NCI-H2029 (cell line): ENCODE measurements at regions not wholly inside any gene's neighbourhood (a gene's known extent, or its start where the extent isn't known, plus 50 kb on each side); places are given as distances from the start of the nearest gene placed in this dataset.
"Not testable (repeated sequence)": the region's sequence is repeated elsewhere in the genome, so short reads cannot be mapped to it uniquely, and the experiment has no call there.

Source experiments
- DNase-seq: peaks from one replicate; lab custom pipeline; 2025; lab: John Stamatoyannopoulos, UW

DNA sequence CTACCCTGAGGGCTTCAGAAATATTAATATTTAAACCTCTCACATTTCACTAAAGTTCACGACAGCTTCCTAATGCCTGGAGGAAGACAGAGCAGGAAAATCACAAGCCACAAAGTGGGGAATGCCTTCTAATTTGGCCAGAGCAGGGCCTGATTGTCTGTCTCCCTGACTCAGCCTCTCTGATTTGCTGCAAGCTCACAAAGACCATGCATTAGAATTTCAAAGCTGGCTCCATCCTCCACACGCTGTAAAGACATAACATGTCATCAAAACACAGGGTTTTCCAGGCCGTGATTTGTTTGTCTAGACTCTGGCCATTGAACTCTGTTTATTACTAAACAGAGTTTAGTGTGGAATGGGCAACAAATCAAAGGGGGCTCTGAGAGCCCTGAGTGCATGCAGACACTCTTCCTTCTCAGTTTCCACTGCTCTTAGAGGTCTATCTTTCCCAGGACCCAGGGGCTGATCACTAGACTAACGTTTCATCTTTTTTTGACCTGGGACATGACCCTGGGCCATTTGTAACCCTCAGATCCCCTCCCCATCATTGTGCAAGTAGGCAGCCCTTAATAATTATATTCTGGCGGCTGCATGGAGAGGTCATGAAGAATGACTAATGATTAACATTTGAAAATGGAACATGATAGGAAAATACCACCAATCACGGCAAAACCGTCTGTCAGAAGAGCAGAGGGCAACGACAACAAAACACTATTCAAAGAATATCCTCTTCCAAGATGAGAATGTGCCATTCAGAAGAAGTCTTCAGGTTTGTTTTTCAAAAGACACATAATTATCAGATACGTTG is 140.2 kb downstream of the ENC1 start:
- no peak for DNase-seq

DNA sequence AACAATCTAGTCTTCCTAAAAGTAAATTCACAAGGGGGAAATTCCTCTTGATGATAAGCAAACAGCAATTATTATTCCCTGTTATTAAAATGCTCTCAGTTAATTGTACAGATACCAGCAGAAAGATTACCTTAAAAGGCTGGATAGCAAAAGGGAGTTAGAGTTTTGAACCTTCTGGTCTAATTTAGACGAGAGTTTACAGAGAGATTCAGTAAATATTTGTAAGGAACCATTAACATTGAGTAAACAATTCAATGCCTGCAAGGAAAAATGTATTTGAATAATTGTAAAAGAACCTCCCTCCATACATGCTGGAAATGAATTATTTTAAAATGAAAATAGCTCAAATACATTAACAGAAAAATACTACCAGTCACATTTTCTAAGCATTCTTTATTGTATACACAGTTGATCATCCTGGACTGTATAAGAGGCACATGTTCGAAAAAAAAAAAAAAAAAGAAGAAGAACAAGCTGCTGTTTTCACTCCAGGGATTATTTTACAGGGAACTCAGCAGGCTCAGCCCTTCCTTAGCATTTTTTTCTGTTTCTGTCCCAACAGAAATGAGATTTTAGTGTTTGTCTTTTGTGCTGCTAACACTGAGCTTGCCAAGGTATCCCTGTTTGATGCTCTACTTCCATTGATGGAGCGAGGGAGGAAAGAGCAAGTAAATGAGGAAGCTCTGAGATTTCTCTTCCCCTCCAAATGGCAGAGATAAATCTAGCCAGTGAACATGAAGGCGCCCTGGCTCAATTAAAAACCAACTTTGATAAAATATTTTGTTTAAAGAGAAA is 141.1 kb downstream of the ENC1 start:
- DNase-seq, result peak; percentile 33

DNA sequence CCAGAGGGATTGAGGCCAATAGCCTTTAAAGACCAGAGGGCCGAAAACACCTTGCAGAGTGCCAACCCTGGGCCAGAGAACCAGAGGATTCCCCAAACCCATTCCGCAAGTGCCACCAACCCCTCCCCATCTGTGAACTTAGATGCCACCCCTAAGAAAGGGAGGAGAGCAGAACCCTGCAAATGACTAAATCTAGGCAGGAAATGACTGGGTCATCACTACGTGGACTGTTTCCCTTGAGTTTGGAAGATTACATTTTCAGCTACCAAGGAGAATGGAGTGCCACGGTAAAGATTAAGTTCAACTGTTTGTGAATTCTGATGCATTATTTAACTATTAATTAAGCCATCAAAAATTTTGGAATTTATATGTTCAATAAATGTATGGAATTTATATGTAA is 142.8 kb downstream of the ENC1 start:
- no peak for DNase-seq

DNA sequence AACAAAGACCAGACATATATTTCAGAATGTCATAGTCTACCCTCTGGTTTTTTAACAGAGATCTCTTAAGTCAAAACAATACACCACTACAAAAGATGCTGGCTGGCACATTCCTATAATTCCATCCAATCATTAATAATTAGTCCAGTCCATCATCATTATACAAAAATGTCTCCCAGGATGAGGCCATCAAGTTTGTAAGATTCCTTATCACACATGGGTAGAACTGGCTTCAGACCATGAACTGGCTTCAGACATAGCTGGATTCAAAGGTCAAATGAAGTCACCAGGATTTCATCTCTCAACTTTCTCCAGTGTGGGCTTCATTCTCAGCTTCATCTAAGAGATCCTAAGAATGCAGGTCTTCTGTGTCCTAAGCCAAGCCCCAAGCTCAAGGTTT is 147.1 kb downstream of the ENC1 start:
- DNase-seq, result no peak

DNA sequence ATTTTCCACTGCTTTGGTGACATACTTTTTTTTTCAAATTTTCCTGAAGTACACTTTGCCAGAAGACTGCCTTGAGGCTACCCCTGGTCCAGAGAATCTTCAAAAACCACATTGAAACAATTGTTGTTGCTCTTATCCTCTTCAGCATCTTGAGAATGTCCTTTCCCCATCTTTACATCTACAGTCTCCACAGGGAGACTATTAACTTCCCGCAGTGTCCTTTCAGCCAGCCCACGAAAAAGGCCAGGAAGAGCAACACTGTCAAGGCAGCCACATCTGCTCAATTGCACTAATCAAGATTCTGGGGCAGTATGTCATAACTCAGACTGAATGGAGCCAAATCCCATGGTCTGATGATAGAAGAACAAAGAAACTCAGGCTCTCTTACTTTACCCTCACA is 148.3 kb downstream of the ENC1 start:
- DNase-seq, result no peak

DNA sequence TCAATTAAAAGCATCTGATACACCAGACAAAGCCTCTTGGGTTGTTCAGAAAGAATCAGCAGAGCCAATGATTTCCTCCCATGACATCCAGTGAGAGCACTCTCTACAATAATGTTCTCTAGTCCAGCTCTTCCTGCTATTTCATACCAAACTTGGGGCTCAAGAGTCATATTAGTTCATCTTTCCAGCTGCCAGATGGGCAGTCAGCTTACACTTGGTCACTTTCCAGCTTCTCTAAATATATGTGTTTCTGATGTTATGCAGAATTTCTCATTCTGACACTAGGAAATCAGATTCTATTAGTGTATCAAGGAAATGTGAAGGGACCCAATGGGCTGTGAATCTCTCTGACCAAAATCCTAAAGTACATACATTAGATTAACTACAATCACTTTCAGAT is 148.9 kb downstream of the ENC1 start:
- no peak for DNase-seq

DNA sequence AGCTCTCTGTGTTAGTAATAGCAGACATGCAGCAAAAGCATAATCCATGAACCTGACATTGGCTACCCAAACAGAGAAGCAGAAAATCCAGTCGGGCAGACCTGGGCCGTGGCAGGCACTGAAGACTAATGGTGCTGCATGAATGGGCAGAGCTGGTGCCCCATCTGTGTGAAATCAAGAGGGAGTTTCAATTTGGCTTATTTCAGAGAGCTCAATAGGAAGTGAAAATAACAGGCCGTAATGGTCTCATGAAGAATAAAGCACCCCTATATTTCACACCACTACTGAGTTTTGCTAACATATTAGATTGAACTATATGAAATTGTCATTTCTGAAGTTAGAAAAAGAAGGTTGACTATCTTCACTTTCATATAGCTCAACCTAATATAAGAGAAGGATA is 149.7 kb downstream of the ENC1 start:
- DNase-seq, result no peak

DNA sequence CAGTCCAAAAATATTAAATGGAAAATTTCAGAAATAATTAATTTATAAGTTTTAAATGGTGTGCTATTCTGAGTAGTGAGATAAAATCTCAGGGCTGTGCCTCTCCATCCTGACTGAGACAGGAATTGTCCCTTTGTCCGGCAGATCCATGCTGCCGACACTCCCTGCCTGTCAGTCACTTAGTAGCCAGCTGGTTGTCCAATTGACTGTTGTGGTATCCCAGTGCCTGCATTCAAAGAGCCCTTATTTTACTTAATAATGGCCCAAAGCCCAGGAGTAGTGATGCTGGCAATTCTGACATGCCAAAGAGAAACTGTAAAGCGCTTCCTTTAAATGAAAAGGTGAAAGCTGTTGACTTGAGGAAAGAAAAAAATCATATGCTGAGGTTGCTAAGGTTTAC is 157.5 kb downstream of the ENC1 start:
- DNase-seq, result no peak

DNA sequence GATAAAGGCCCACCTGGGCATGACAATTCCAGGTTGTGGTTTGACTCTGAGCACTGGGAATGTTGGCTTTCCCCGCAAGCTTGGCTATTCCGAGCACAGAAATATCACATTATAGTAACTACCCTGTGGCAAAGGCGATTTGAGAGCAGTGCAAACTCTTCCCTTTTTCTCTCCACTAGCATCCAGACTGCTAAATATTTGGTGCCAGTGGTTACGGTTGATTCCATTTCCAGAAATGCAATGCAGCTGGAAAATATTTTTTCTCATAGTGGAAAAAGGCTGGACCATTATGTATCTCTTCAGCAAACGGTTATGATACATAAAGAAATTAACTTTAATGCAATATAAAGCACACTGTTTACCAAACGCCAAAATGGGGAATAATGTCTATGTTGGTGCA is 158.0 kb downstream of the ENC1 start:
- no peak for DNase-seq

DNA sequence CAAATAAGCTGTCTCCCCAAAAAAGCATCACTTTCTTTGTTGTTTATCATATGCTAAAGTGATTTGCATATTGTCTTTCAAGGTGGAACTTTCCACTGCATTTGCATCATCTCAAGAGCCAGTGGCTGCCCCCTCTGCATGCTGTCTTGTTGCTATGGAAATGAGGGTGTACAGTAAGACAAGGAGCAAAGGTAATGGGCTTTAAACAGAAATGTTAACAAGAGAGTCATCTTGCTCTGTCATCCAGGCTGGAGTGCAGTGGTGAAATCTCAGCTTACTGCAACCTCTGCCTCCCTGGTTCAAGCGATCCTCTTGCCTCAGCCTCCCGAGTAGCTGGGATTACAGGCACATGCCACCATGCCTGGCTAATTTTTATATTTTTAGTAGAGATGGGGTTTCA is 159.2 kb downstream of the ENC1 start:
- DNase-seq, result not testable (repeated sequence)

DNA sequence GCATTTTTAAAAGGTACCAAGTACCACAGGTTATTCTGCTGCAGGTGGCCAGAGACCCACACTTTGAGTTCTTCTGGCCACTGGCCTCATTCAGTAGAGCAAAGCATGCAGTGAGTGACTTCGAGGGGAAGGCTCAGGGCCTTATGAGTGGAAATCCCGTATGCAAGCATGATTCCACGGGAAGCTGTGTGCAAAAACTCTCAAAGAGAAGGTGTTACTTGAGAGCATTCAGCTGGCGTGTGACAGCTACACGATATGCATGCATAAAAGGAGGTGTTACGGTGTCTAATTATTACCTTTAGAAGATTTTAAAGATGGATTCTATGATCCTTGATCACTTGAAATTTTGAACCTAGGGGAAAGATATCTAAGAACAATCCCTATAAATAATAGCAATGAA is 160.3 kb downstream of the ENC1 start:
- no peak for DNase-seq

DNA sequence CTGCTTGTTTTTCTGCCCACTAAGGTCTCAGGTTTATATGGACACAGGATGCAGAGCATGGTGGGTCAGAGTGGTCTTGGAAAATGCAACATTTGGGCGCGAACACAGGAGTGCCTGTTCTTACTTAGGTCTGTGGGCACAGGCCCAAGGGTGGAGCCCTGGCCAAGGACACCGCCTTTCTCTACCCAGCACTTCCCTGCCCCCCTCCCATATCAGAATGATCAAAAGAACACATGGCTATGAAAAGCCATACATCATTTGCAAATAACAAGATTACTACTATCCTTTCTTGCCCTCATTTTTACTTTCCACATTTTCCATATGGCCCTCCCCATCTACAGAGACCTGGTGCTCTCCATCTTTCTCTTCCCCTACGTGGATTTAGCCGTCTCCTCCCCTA is 162.2 kb downstream of the ENC1 start:
- no peak for DNase-seq

DNA sequence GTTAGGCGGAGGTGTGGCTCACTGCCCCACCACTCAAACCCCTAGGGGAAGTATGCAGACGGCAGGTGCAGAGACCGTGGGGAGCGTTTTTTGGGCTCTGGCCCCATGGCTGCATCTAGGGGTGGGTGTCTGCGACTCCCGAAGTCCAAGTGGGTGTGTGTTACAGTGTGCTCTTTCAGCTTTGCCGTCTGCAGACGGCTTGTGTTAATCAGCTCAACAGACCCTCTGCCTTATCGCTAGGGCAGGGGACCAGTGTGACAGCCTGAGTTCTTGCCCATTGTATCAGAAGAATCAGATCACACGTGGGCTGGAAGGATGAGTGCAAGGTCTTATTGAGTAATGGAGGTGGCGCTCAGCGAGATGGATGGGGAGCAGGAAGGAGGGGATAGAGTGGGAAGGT is 162.8 kb downstream of the ENC1 start:
- DNase-seq, result no peak

DNA sequence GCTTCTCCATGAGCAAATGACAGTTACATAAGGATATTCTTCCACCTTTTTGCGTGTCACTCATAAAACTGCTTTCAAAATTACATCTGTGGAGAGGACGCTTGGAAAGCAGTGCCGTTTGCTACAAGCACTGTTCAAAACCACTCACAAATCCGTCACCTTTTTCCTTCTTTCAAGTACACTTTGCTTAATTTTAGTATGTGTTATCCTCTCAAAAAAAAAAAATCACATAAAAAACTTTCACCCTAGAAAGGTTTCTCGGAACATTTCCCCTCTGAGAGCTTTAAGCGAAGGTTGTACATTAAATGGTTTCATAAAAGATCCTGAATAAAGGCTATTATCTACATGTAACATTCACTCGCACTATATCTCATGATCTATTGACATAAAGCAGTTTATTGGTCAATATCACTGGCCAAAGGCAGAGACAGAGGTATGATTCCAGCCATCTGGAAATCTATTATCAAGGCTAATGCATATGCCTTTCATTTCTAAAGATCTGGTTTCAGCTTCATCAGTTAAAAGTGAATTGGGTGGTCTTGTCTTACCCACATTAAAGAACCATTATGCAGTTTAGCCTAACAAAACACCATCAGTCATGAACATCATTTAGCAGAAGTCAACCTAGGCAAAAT is 163.6 kb downstream of the ENC1 start:
- DNase-seq, result no peak

DNA sequence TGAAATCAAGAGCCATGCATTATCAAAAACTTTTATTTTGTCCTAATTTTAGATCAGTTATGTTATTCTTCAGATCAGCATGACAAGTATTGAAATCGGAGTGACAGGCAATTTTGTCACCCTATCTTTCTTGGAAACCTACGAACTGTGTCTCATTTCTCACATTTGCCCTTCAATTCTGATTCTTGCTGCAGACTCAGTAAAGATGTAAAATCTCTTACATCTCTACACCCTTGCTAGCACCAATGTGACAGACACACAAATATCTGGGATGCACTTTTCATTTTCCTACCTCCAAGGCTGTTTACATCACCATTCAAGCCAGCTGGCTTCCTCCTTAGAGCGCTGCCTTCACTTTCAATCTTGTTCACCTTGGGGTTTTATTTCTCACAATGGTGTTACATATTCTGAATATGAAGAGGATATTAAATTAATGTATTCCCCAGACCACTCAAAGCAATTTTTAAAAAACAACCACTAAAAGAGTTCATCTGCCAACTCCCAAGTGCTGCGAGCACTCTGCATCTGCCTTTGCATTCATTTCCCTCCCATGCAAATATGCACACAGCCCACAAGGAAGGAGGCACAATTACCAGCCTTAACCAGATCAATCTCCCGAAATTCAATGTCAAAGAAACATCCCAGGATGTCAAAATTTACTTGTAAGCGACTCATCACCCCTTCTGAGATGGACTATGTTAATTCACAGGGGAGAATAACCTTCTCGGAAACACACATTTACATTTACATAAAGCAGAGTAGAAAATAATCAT is 164.3 kb downstream of the ENC1 start:
- no peak for DNase-seq

DNA sequence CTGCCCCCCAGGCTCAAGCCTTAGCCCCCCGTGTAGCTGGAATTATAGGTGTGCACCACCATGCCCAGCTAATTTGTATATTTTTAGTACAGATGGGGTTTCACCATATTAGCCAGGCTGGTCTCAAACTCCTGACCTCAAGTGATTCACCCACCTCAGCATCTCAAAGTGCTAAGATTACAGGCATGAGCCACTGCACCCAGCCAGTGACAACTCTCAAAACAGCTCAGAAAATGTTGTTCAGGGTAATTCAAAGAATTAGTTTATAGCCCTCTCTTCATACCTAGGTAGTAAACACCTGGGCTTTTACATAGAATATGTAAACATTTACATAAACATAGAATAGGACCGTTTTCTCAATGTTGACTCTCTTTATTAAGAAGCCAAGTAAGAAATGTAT is 168.7 kb downstream of the ENC1 start:
- DNase-seq, result no peak

DNA sequence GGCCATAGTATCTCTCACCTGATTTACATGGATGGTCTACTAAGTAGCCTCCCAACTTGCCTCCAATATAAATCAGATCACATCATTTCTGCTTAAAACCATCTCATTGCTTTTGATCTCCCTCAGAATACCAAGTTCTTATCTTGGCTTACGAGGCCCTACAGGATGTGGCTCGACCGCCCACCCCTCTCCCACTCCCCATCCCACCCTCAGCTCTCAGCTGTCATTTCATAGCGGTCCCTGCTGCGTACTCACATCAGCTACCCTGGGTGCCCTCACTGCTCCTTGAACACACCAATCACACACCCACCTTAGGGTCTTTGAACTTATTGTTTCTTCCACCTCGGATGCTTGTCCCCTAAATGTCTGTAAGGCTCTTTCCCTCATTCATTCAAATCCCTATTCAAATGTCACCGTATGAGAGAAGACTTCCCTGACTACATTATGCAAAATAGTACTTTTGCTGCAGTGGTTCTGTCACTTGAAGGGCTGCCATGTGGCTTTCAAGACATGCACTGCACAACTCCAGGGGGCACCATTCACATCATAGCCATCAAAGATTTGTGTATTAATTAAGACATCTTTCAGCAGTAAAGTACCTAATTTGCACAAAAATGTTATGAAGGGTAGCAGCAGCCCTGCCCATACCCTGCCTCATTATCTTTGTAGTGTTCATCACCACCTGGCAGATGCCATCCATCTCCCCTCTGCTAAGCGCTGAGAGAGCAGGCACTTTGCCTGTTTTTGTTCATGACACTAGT is 171.1 kb downstream of the ENC1 start:
- no peak for DNase-seq

DNA sequence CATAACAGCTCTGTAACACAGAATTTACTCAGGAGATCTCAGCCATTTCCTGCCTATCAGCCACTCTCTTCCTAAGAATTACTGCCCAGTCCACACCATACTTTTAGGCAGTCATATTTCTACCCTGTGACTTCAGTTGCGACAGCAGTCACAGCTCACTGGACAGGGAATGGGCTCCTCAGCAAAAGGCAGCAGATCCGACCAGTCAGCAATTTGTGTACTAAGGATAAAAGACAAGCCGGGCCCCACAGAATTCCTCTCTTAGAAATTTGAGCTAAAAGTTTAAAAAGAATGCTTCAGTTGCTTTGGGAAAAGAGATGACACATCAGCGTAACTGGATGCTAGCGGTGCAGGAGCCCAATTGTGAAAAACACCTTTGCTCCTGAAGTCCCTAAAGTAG is 172.1 kb downstream of the ENC1 start:
- DNase-seq, result no peak

DNA sequence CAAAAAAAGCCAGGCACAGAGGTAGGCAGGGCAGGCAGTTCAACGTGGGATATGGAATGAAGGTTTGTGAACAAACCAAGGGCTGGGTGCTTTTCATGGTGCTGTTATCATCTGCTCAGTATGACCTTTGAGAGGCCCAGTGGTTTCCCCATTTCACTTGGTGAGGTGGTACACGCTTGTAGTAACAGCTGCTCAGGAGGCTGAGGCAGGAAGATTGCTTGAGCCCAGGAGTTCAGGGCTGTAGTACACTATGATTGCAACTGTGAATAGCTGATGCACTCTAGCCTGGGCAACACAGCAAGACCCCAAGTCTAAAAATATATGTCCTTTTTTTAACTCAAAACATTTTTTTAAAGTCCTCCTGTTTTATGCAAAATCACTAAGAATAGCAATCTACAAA is 174.8 kb downstream of the ENC1 start:
- no peak for DNase-seq

DNA sequence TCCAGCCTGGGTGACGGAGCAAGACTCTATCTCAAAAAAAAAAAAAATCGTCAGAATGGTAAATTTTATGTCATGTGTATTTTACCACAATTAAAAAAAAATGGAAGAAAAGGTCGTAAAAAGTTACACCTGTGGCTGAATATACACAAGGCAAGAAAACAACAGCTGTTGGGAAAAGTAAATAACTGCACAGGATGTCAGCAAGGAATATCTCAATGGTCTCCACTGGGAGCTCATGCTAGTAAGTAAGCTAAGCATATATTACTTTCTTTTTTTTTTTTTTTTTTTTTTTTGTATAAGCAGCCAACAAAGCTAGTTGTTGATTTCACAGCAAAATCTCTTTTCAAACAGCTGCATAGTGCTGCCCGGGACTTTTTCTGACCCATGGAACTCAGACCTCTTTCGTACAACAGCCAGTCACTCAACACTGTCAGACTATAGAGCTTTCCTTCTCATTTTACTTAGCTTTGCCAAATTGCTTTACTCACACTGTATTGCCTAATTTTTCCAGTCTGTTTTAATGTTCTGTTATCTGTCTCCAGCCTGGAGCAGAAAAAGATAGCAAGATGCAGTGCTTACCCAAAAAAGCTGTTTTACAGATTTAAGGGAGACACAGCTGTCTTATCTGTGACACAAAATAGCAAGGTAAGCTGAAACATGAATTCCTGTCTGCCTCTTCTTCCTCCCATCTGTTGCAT is 175.9 kb downstream of the ENC1 start:
- DNase-seq, result no peak

DNA sequence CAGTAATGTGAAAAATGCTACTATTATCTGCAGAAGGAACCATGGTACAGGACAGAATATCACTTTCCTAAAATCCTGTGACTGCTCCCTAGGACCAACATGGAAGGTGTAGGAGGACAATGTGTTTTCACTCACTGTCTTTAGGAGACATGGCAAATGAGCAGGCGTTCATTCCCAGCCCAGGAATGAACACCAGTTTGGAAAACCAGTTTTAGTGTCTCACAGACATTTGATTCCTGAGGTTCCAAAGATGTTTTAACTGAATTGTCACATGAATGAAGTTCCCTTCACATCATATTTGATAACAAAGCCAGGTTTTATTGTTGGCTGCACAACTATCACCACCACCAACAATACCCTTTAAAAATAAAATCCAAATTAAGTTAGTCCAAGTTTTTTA is 178.2 kb downstream of the ENC1 start:
- no peak for DNase-seq
